Eye (tissue), 1 donor: ENCODE measurements at regions not wholly inside any gene's neighbourhood (a gene's known extent, or its start where the extent isn't known, plus 50 kb on each side); places are given as distances from the start of the nearest gene placed in this dataset.
"Not testable (repeated sequence)": the region's sequence is repeated elsewhere in the genome, so short reads cannot be mapped to it uniquely, and the experiment has no call there.

Experiments used
- DNase-seq: peaks from one replicate; pipeline ENCODE4 v3.0.0-alpha.2; 2015

GRCh38 chr16:21422824-21423223 lies 144.7 kb upstream of the CRYM start:
- not testable (repeated sequence) for DNase-seq

- DNase-seq, result not testable (repeated sequence)
These were observed 126.6 kb upstream of the CRYM start for GRCh38 chr16:21404699-21405098.

- not testable (repeated sequence) for DNase-seq
These were observed 119.8 kb upstream of the CRYM start for GRCh38 chr16:21397866-21398265.

- DNase-seq, result not testable (repeated sequence)
These were observed 118.5 kb upstream of the CRYM start for GRCh38 chr16:21396545-21396944.

- not testable (repeated sequence) for DNase-seq
These were observed 112.5 kb upstream of the CRYM start for GRCh38 chr16:21390634-21391033.

- DNase-seq, result not testable (repeated sequence)
These were observed 111.8 kb upstream of the CRYM start for GRCh38 chr16:21389860-21390259.

GRCh38 chr16:21387757-21388156 lies 109.7 kb upstream of the CRYM start:
- not testable (repeated sequence) for DNase-seq

- not testable (repeated sequence) for DNase-seq
These were observed 108.3 kb upstream of the CRYM start for GRCh38 chr16:21386201-21386915.

GRCh38 chr16:21383682-21384081 lies 105.6 kb upstream of the CRYM start:
- DNase-seq, result not testable (repeated sequence)

GRCh38 chr16:21379645-21380044 lies 101.6 kb upstream of the CRYM start:
- DNase-seq, result not testable (repeated sequence)

GRCh38 chr16:21376196-21376899 lies 98.3 kb upstream of the CRYM start:
- not testable (repeated sequence) for DNase-seq

GRCh38 chr16:21375334-21375733 lies 97.2 kb upstream of the CRYM start:
- DNase-seq, result not testable (repeated sequence)

- not testable (repeated sequence) for DNase-seq
These were observed 95.4 kb upstream of the CRYM start for GRCh38 chr16:21373454-21373853.

- DNase-seq, result not testable (repeated sequence)
These were observed 94.8 kb upstream of the CRYM start for GRCh38 chr16:21372862-21373261.

GRCh38 chr16:21372162-21372835 lies 94.2 kb upstream of the CRYM start:
- peak; percentile 33 for DNase-seq

- not testable (repeated sequence) for DNase-seq
These were observed 92.7 kb upstream of the CRYM start for GRCh38 chr16:21370791-21371190.

- DNase-seq, result not testable (repeated sequence)
These were observed 91.2 kb upstream of the CRYM start for GRCh38 chr16:21368973-21369942.

- not testable (repeated sequence) for DNase-seq
These were observed 89.8 kb upstream of the CRYM start for GRCh38 chr16:21367733-21368421.

- not testable (repeated sequence) for DNase-seq
These were observed 88.9 kb upstream of the CRYM start for GRCh38 chr16:21366998-21367397.

- not testable (repeated sequence) for DNase-seq
These were observed 87.5 kb upstream of the CRYM start for GRCh38 chr16:21365541-21365940.

GRCh38 chr16:21363550-21364223 lies 85.6 kb upstream of the CRYM start:
- DNase-seq, result not testable (repeated sequence)
